ENCODE measurements at regions not wholly inside any gene's neighbourhood (a gene's known extent, or its start where the extent isn't known, plus 50 kb on each side); places are given as distances from the start of the nearest gene placed in this dataset.

DNA sequence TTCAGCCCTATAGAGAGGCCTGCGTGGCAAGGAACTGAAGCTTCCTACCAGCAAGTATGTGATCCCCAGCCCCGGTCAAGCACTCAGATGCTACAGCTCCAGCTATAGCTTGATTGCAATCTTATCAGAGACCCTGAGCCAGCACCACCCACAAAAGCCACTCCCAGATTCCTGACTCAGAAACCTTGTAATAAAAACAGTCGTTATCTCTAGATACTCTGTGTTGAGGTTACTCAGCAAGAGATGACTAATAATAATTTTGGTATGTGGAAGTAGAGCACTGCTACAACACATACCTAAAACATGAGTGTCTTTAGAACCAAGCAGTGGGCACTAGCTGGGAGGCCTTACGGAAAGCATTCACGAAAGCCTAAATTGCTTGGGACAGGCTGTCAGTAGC is 216.9 kb downstream of the UXS1 start:
- Histone ChIP-seq H3K23me2 (ENCODE audit: low read depth, low read length) (no peaks in the 10 kb centered on the region), H3K18ac (ENCODE audit: extremely low read depth, low read length) (no peak overlapping the region), H3K23ac (ENCODE audit: insufficient read length) (no peak overlapping the region), H3K4me3 (ENCODE audit: extremely low read depth in 1 of 4, insufficient read depth in 2 of 4, low read depth in 3 of 4, low read length in 4 of 4) (no peak overlapping the region), H2AK5ac (ENCODE audit: low read depth, low read length) (no peak overlapping the region), H4K8ac (ENCODE audit: extremely low read depth, insufficient read depth, low read length) (no peak overlapping the region), H3K9me3 (ENCODE audit: insufficient read depth in 2 of 2, low read depth in 1 of 2, low read length in 1 of 2) (peaks cover 3 to 6% of the 10 kb centered on the region in 2 experiments; a peak in 2 of 4 replicates), H3K4ac (replicated peaks; ENCODE audit: insufficient read length, low read depth, low read length) (no peak overlapping the region), H2BK20ac (ENCODE audit: low read length) (no peak overlapping the region), H2BK5ac (ENCODE audit: low read depth, low read length) (no peak overlapping the region), H2BK12ac (ENCODE audit: low read depth, low read length) (no peak overlapping the region), H3K4me2 (ENCODE audit: insufficient read depth in 1 of 2, low read depth in 2 of 2, low read length in 2 of 2) (no peak overlapping the region), H3K27ac (ENCODE audit: low read depth, low read length) (no peak overlapping the region), H2BK15ac (ENCODE audit: low read length) (no peak overlapping the region), H3K4me1 (replicated peaks in 1 of 4; ENCODE audit: control insufficient read depth in 3 of 4, insufficient read depth in 4 of 4, low read length in 3 of 4) (no peaks in the 10 kb centered on the region), H3K56ac (replicated peaks; ENCODE audit: insufficient read length, low read depth, low read length) (no peak overlapping the region), H3K27me3 (replicated peaks in 1 of 4; ENCODE audit: control insufficient read depth in 3 of 4, extremely low read depth in 1 of 4, insufficient read depth in 3 of 4, low read length in 3 of 4) (no peaks in the 10 kb centered on the region; a peak in 1 of 7 replicates), H3K36me3 (ENCODE audit: control insufficient read depth in 2 of 4, insufficient read depth in 4 of 4, low read length in 3 of 4) (no peaks in the 10 kb centered on the region), H4K5ac (ENCODE audit: insufficient read length, low read depth, low read length) (no peak overlapping the region), H3K9ac (replicated peaks in 1 of 4; ENCODE audit: extremely low read depth in 1 of 4, low read depth in 3 of 4, low read length in 3 of 4) (no peak overlapping the region), H4K20me1 (replicated peaks in 1 of 2; ENCODE audit: control insufficient read depth in 1 of 2, insufficient read depth in 2 of 2, low read length in 2 of 2) (no peaks in the 10 kb centered on the region), H3K14ac (ENCODE audit: insufficient read length) (no peak overlapping the region), H2BK120ac (replicated peaks; ENCODE audit: low read depth, low read length) (no peak overlapping the region), H2AFZ (ENCODE audit: low read length) (no peak overlapping the region), H3K79me1 (ENCODE audit: low read depth, low read length) (no peaks in the 10 kb centered on the region), H4K91ac (replicated peaks; ENCODE audit: insufficient read length, low read length) (no peak overlapping the region), H3K79me2 (ENCODE audit: control insufficient read depth in 1 of 2, insufficient read depth in 2 of 2, low read length in 2 of 2) (no peaks in the 10 kb centered on the region; a peak in 1 of 4 replicates)
- FAIRE-seq, result no peak
- TF ChIP-seq, protein P1, sequence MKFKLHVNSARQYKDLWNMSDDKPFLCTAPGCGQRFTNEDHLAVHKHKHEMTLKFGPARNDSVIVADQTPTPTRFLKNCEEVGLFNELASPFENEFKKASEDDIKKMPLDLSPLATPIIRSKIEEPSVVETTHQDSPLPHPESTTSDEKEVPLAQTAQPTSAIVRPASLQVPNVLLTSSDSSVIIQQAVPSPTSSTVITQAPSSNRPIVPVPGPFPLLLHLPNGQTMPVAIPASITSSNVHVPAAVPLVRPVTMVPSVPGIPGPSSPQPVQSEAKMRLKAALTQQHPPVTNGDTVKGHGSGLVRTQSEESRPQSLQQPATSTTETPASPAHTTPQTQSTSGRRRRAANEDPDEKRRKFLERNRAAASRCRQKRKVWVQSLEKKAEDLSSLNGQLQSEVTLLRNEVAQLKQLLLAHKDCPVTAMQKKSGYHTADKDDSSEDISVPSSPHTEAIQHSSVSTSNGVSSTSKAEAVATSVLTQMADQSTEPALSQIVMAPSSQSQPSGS (IDR thresholded peaks at IDR 0.05; ENCODE audit: low read length), result no peak
- WGBS, 2 experiments (ENCODE audit: extremely low coverage in 1 of 2, insufficient coverage in 1 of 2, insufficient read length in 1 of 2, insufficient replicate concordance in 2 of 2, low coverage in 1 of 2, low lambda C conversion rate in 2 of 2, missing lambda C conversion rate in 1 of 2), result 92% methylated on average over 5 of the region's 5 CpGs; no CpG with 5 or more reads in 1 of the 2 experiments
- no peak for DNase-seq (ENCODE audit: low read depth in 1 of 2, low spot score in 2 of 2)
- ChIA-PET POLR2A (ENCODE audit: partially characterized antibody) (no interaction called here), CTCF (ENCODE audit: partially characterized antibody) (interaction anchor here (1.0 kb wide), 1 partner anchor 433 kb away, joined by 4 read pairs; no protein-coding TSS in a partner anchor)

Data from H1 (cell line).